B cell (primary cell): ENCODE measurements at regions not wholly inside any gene's neighbourhood (a gene's known extent, or its start where the extent isn't known, plus 50 kb on each side); places are given as distances from the start of the nearest gene placed in this dataset.

Experiments used
- ATAC-seq: fragments of 200-7000 bp; cut with Tn5 transposase; one replicate; pipeline ENCODE4 v1.10.0; 2021; ENCODE audit warnings: low read depth, mild to moderate bottlenecking, moderate number of reproducible peaks, moderate library complexity
- CTCF ChIA-PET: fragments of 350-600 bp; sonication (Branson Sonifier 250); formaldehyde crosslinking; loops from one replicate; lab custom pipeline; 2021; ENCODE audit warnings: antibody characterized with exemption, inconsistent platforms; lab: Charles Lee
- POLR2A ChIA-PET: fragments of 350-600 bp; sonication (Branson Sonifier 250); formaldehyde crosslinking; loops from one replicate; lab custom pipeline; 2021; ENCODE audit warnings: antibody characterized with exemption; lab: Charles Lee
- DNase-seq: peaks from one replicate; pipeline ENCODE4 v3.0.0; 2013
- H2AFZ ChIP-seq: 2 replicates; pipeline ENCODE4 v1.6.1; 2012; ENCODE audit warnings: mild to moderate bottlenecking, low read depth, low read length; ENCODE audit not compliant: insufficient read depth, poor library complexity, severe bottlenecking
- H3K27ac ChIP-seq, 2 donors: 1 replicate in 1 of 2; 2 replicates in 1 of 2; pipeline ENCODE4 v1.5.1; 2012 to 2013; ENCODE audit warnings: low read length in 2 of 2, mild to moderate bottlenecking in 2 of 2, moderate library complexity in 1 of 2
- H3K27me3 ChIP-seq, 4 experiments: fragments of 200-600 bp in 1 of 4; sonication (generic) in 1 of 4; replicated peaks in 1 of 4; 1 replicate in 2 of 4; 2 replicates in 2 of 4; pipeline versions ENCODE4 v1.6.1 to v1.7.0; 2013 to 2016; ENCODE audit warnings: low read length in 3 of 4, mild to moderate bottlenecking in 2 of 4, mixed read lengths in 1 of 4, moderate library complexity in 1 of 4; ENCODE audit not compliant: insufficient read depth in 4 of 4, control insufficient read depth in 3 of 4; ENCODE audit errors: control extremely low read depth in 1 of 4
- H3K36me3 ChIP-seq, 2 experiments: replicated peaks in 1 of 2; 1 replicate in 1 of 2; 2 replicates in 1 of 2; pipeline versions ENCODE4 v1.6.1 to v1.7.1; 2013; ENCODE audit warnings: low read length in 1 of 2; ENCODE audit not compliant: insufficient read depth in 2 of 2, control insufficient read depth in 1 of 2; ENCODE audit errors: control extremely low read depth in 1 of 2, extremely low read depth in 1 of 2
- H3K4me1 ChIP-seq, 2 donors: fragments of 200-600 bp in 1 of 2; sonication (generic) in 1 of 2; 1 replicate in 1 of 2; 2 replicates in 1 of 2; pipeline versions ENCODE4 v1.5.1 to v1.6.1; 2013 to 2017; ENCODE audit warnings: low read length in 2 of 2; ENCODE audit not compliant: control insufficient read depth in 2 of 2, insufficient read depth in 2 of 2
- H3K4me2 ChIP-seq: replicated peaks from 2 replicates; pipeline ENCODE3; 2012; ENCODE audit warnings: mild to moderate bottlenecking, low read depth, low read length; ENCODE audit not compliant: poor library complexity, severe bottlenecking
- H3K4me3 ChIP-seq, 5 experiments: fragments of 200-600 bp in 1 of 5; sonication (generic) in 1 of 5; 1 replicate in 3 of 5; 2 replicates in 2 of 5; pipeline versions ENCODE4 v1.5.1 to v1.7.0; 2011 to 2016; ENCODE audit warnings: low read length in 4 of 5, mild to moderate bottlenecking in 4 of 5, low read depth in 2 of 5, control low read depth in 1 of 5, moderate library complexity in 1 of 5; ENCODE audit not compliant: insufficient read depth in 1 of 5; ENCODE audit errors: control extremely low read depth in 1 of 5, extremely low read depth in 1 of 5
- H3K79me2 ChIP-seq: fragments of 200-600 bp; sonication (generic); one replicate; pipeline ENCODE4 v1.6.0; 2016; ENCODE audit warnings: low read length; ENCODE audit not compliant: control insufficient read depth, insufficient read depth
- H3K9ac ChIP-seq: fragments of 200-600 bp; sonication (generic); 2 replicates; pipeline ENCODE4 v1.6.1; 2017; ENCODE audit warnings: mild to moderate bottlenecking, low read length, moderate library complexity
- H3K9me3 ChIP-seq, 3 donors: one replicate each; pipeline versions ENCODE4 v1.6.1 to v1.7.1; 2013; ENCODE audit warnings: low read length in 2 of 3; ENCODE audit not compliant: control insufficient read depth in 2 of 3, insufficient read depth in 1 of 3; ENCODE audit errors: control extremely low read depth in 1 of 3
- H4K20me1 ChIP-seq: 2 replicates; pipeline ENCODE4 v1.6.0; 2012; ENCODE audit warnings: mild to moderate bottlenecking, low read length; ENCODE audit not compliant: insufficient read depth, control insufficient read depth, poor library complexity, severe bottlenecking
- H3K27ac Mint-ChIP-seq: one replicate; pipeline ENCODE4 v1.8.0; 2021; ENCODE audit warnings: mixed read lengths
- H3K27me3 Mint-ChIP-seq: one replicate; pipeline ENCODE4 v1.8.0; 2021; ENCODE audit warnings: mixed read lengths
- H3K4me1 Mint-ChIP-seq: one replicate; pipeline ENCODE4 v1.8.0; 2021; ENCODE audit warnings: mixed read lengths
- H3K4me3 Mint-ChIP-seq: one replicate; pipeline ENCODE4 v1.8.0; 2021; ENCODE audit warnings: mixed read lengths
- H3K9me3 Mint-ChIP-seq: one replicate; pipeline ENCODE4 v1.8.0; 2022; ENCODE audit warnings: mixed read lengths; ENCODE audit not compliant: insufficient read depth
- EZH2 ChIP-seq: IDR thresholded peaks from 2 replicates; pipeline ENCODE4 v1.6.1; 2012; ENCODE audit warnings: borderline replicate concordance, low read depth, mild to moderate bottlenecking, moderate library complexity, low read length; ENCODE audit not compliant: insufficient read depth, poor library complexity, severe bottlenecking
- WGBS: methylation state at CpG from one replicate; pipeline ENCODE4 v1.1.5; 2013; ENCODE audit warnings: missing lambda C conversion rate; ENCODE audit not compliant: insufficient coverage; 5-methylcytosine and 5-hydroxymethylcytosine counted together
- intact Hi-C: fragments of 100-400 bp; cut with micrococcal nuclease; formaldehyde crosslinking; loops from one replicate; pipeline ENCODE4 v1.10.0; 2022
- TF ChIP-seq, protein P1 (sequence below): fragments of 200-600 bp; IDR thresholded peaks from one replicate; pipeline ENCODE4 v1.8.0; 2022; ENCODE audit warnings: antibody characterized with exemption, mild to moderate bottlenecking

DNA sequence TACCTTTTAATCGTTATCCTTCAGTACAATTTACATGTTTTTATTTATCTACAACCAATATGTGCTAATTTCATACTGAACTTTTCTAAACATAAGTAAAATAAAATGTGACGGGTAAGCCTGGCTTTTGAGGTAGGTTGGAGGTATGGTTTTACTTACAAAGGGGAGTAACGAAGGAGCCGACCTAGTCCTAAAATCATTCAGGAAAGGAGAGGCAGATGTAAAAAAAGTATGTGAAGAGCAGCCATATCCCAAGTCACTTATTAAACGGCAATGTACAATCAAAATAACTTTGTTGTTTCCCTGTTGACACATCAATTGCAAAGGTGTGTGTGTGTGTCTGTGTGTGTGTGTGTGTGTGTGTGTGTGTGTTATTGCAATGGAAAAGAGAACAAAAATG lies 351.3 kb downstream of the CRPPA start:
- H3K9me3 ChIP-seq: no peaks in the 10 kb centered on the region
- ATAC-seq (no peak), DNase-seq (no peak)
- H3K4me3 ChIP-seq: no peak overlapping the region
- H3K4me1 ChIP-seq: no peaks in the 10 kb centered on the region
- H3K36me3 ChIP-seq: no peaks in the 10 kb centered on the region
- peaks cover 2% of the 10 kb centered on the region for H3K27me3 Mint-ChIP-seq
- H3K4me3 Mint-ChIP-seq: no peak overlapping the region
- intact Hi-C loops: no loop called here
- no peaks in the 10 kb centered on the region for H3K9me3 Mint-ChIP-seq
- CTCF ChIA-PET: no interaction called here
- H4K20me1 ChIP-seq: no peaks in the 10 kb centered on the region
- no peaks in the 10 kb centered on the region for H3K4me1 Mint-ChIP-seq
- no peaks in the 10 kb centered on the region for H3K79me2 ChIP-seq
- H3K27me3 ChIP-seq: no peaks in the 10 kb centered on the region
- 90% methylated on average over 2 of the region's 5 CpGs for WGBS
- H3K27ac Mint-ChIP-seq: no peak overlapping the region
- no peak for TF ChIP-seq EZH2
- TF ChIP-seq, protein P1, sequence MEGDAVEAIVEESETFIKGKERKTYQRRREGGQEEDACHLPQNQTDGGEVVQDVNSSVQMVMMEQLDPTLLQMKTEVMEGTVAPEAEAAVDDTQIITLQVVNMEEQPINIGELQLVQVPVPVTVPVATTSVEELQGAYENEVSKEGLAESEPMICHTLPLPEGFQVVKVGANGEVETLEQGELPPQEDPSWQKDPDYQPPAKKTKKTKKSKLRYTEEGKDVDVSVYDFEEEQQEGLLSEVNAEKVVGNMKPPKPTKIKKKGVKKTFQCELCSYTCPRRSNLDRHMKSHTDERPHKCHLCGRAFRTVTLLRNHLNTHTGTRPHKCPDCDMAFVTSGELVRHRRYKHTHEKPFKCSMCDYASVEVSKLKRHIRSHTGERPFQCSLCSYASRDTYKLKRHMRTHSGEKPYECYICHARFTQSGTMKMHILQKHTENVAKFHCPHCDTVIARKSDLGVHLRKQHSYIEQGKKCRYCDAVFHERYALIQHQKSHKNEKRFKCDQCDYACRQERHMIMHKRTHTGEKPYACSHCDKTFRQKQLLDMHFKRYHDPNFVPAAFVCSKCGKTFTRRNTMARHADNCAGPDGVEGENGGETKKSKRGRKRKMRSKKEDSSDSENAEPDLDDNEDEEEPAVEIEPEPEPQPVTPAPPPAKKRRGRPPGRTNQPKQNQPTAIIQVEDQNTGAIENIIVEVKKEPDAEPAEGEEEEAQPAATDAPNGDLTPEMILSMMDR: no peak
- H3K27ac ChIP-seq: no peak overlapping the region
- no peak overlapping the region for H3K9ac ChIP-seq
- POLR2A ChIA-PET: no interaction called here
- no peak overlapping the region for H2AFZ ChIP-seq
- no peak overlapping the region for H3K4me2 ChIP-seq

DNA sequence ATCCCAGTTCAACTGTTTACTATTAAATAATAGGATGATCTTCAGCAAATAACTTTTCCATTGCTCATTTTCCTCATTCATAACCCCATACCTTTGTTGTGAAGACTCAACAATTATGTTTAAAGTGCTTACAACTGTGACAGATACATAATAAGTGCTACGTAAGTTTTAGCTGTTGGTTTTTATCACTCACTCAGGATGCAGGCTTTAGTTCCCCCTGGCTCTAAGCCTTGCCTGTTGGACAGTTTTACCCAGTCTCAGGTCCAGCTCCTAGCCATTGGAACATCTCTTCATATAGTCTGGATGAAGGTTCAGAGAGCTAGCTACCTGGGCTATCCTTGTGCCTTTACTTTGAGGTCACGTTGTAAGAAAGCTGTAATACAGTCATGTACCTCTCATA lies 353.2 kb downstream of the CRPPA start:
- no peaks in the 10 kb centered on the region for H3K36me3 ChIP-seq
- Mint-ChIP-seq H3K4me1 (no peaks in the 10 kb centered on the region), H3K27me3 (peaks cover 2% of the 10 kb centered on the region), H3K27ac (no peak overlapping the region), H3K9me3 (no peaks in the 10 kb centered on the region), H3K4me3 (no peak overlapping the region)
- no peak overlapping the region for H3K27ac ChIP-seq
- ChIA-PET POLR2A (no interaction called here), CTCF (no interaction called here)
- DNase-seq: no peak
- H3K79me2 ChIP-seq: no peaks in the 10 kb centered on the region
- no peak overlapping the region for H3K9ac ChIP-seq
- ATAC-seq: no peak
- WGBS: 100% methylated on average over 1 of the region's 2 CpGs
- no peaks in the 10 kb centered on the region for H3K4me1 ChIP-seq
- no peaks in the 10 kb centered on the region for H3K27me3 ChIP-seq
- intact Hi-C loops: no loop called here
- no peak for TF ChIP-seq EZH2
- TF ChIP-seq, protein P1: no peak
- H3K4me3 ChIP-seq: no peak overlapping the region
- H2AFZ ChIP-seq: no peak overlapping the region
- no peaks in the 10 kb centered on the region for H4K20me1 ChIP-seq
- no peaks in the 10 kb centered on the region for H3K9me3 ChIP-seq
- no peak overlapping the region for H3K4me2 ChIP-seq
